ENCODE measurements at regions not wholly inside any gene's neighbourhood (a gene's known extent, or its start where the extent isn't known, plus 50 kb on each side); places are given as distances from the start of the nearest gene placed in this dataset.

GRCh38 chr5:56565644-56566043 is 249.7 kb upstream of the MAP3K1 start:
- H3K4me3 ChIP-seq (ENCODE audit: low read depth, low read length), result no peak overlapping the region
- TF ChIP-seq CTCF (IDR thresholded peaks at IDR 0.05; ENCODE audit: borderline replicate concordance, insufficient read depth, low read depth, low read length), result no peak

- no peak overlapping the region for H3K4me3 ChIP-seq (ENCODE audit: low read depth, low read length)
- TF ChIP-seq CTCF (IDR thresholded peaks at IDR 0.05; ENCODE audit: borderline replicate concordance, insufficient read depth, low read depth, low read length), result no peak
These were observed 250.1 kb upstream of the MAP3K1 start for GRCh38 chr5:56565283-56565615.

- H3K4me3 ChIP-seq (ENCODE audit: low read depth, low read length), result no peak overlapping the region
- no peak for TF ChIP-seq CTCF (IDR thresholded peaks at IDR 0.05; ENCODE audit: borderline replicate concordance, insufficient read depth, low read depth, low read length)
These were observed 250.6 kb upstream of the MAP3K1 start for GRCh38 chr5:56564541-56565282.

- no peak overlapping the region for H3K4me3 ChIP-seq (ENCODE audit: low read depth, low read length)
- no peak for TF ChIP-seq CTCF (IDR thresholded peaks at IDR 0.05; ENCODE audit: borderline replicate concordance, insufficient read depth, low read depth, low read length)
These were observed 253.9 kb upstream of the MAP3K1 start for GRCh38 chr5:56561455-56561854.

- TF ChIP-seq CTCF (IDR thresholded peaks at IDR 0.05; ENCODE audit: borderline replicate concordance, insufficient read depth, low read depth, low read length), result no peak
- no peak overlapping the region for H3K4me3 ChIP-seq (ENCODE audit: low read depth, low read length)
These were observed 257.1 kb upstream of the MAP3K1 start for GRCh38 chr5:56558131-56558745.

GRCh38 chr5:56557198-56557597 is 258.2 kb upstream of the MAP3K1 start:
- no peak for TF ChIP-seq CTCF (IDR thresholded peaks at IDR 0.05; ENCODE audit: borderline replicate concordance, insufficient read depth, low read depth, low read length)
- no peak overlapping the region for H3K4me3 ChIP-seq (ENCODE audit: low read depth, low read length)

All from GM12875 (cell line).